Stimulated activated CD8-positive, alpha-beta memory T cell treated with anti-CD3 and anti-CD28 coated beads, Interleukin-4, amount 100 ng/mL, for 48 hours (primary cell): ENCODE measurements at regions not wholly inside any gene's neighbourhood (a gene's known extent, or its start where the extent isn't known, plus 50 kb on each side); places are given as distances from the start of the nearest gene placed in this dataset.
"Not testable (repeated sequence)": the region's sequence is repeated elsewhere in the genome, so short reads cannot be mapped to it uniquely, and the experiment has no call there.

ENCODE experiments used
- DNase-seq: peaks from one replicate; pipeline ENCODE4 v3.0.0-alpha.2; 2020

DNA sequence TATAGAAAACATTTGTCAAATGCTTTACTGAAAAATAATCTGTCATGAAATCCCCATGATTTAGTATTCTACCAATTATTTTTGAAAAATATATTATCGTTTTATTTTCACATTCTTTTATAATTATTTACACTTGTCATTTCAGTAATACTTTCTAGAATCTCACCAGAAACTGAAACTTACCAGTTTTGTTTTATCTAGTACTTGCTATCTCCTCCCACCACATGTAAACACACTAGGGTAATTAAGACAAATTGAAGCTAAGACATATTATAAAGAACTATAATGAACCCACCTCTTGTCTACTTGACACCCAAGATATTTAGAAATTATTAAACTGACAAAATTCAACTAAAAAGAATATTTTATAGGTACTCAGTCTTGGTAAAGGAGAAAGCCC is 51.5 kb upstream of the GRM3 start:
- DNase-seq = no peak

GRCh38 chr7:86574006-86574405 is 69.7 kb upstream of the GRM3 start:
- no peak for DNase-seq

- DNase-seq = no peak
These were observed 84.8 kb upstream of the GRM3 start for GRCh38 chr7:86558680-86559501.

GRCh38 chr7:86534641-86535040 is 109.1 kb upstream of the GRM3 start:
- no peak for DNase-seq

GRCh38 chr7:86504229-86504628 is 139.5 kb upstream of the GRM3 start:
- no peak for DNase-seq

GRCh38 chr7:86499986-86500385 is 143.7 kb upstream of the GRM3 start:
- DNase-seq = no peak

DNA sequence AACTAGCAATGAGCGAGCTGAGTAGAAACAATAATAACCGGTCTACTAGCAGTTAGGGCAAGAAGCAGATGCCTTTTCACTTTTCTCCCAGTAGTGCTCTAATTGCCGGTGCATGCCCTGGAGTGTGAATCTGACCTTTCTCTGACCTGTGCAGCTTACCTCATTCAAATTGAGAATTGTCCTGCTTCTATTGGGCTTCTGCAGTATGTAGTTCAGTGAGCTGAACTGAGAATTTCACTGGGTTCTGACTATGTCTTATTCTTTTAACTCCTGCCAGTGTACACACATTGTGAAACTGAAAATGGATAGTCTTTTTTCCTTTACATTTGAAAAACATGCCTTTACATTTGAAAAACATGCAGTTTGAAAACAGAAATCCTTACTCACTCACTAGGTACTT is 157.9 kb upstream of the GRM3 start:
- no peak for DNase-seq

DNA sequence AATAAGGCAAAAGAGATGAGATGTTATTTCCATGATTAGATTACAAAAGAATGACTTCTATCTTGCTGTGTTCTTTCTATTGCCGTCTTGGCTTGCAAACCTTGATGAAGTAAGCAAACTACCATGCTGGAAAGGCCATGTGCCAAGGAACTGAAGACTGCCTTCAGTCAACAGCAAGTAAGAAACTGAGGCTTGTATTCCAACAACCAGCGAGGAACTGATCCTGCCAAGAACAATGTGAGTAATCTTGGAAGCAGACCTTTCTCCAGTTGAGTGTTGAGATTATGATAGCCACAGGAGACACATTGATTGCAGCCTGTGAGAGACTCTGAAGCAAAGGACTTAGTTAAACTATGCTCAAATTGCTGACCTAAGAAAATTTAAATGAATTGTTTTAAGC is 164.6 kb upstream of the GRM3 start:
- DNase-seq = no peak

- no peak for DNase-seq
These were observed 166.3 kb upstream of the GRM3 start for GRCh38 chr7:86477343-86477935.

DNA sequence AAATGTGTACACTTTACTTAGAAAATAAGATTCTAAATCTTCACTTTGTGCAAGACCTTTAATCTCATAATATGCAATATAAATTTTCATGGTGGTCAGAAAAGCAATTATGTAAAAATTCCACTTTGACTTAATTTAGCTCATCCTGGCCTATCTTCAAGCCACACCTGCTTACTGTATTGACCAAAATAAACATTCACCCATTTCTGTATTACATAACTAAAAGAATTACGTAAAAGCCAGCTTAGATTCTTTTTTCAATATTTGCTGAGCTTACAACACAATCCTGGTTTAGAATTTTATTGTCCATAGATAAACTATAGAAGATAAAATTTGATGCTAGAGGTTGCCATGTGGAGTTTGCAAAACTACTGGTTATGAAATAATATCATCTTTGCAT is 172.9 kb upstream of the GRM3 start:
- DNase-seq = no peak

DNA sequence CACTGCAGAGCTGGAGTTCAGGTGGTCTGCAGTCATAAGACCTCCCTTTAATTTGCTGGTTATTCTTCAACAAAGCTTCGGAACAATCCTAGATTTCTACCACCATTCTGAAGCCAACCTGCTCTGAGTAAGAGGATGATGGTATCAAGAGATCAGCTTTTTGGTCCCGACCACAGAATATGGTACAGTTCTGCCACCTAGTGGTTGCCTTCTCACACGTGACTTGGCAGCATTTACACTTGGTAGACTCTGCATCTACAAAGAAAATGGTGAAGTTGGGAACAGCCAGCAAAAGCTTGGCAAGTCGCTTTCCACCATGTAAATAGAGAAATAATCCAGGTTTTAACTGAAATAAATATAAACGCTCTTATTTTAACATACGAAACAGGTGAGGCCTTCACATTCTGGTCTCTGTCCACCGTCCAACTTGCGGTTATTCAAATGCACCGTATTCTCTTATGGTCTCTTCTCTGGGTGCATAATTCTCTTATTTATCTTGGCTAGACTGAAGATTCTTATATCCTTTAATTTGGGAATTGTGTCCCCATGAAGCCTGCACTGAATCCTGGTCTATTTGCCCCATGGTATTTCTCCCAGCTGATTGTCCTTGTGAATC is 173.9 kb upstream of the GRM3 start:
- DNase-seq = peak; percentile 55

DNA sequence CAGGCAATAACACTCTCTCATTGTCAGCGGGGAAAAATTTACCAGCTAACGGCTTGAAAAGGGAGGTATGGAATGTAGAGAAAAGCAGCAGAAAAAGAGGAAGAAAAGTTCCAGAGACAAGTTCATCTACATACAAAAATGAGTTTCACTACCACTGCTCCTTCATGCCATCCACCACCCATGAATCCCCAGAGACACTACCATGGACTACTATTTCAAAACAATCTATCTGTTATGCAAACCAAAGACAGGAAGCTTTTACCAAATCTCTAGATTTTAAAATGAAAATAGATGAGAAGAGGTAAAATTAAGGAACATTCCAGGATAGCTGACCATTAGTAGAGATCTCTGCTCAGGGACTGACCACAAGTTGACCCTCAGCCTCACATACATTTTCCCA is 189.0 kb upstream of the GRM3 start:
- no peak for DNase-seq

GRCh38 chr7:86453454-86453853 is 190.3 kb upstream of the GRM3 start:
- DNase-seq = no peak

- DNase-seq = no peak
These were observed 194.9 kb upstream of the GRM3 start for GRCh38 chr7:86448856-86449255.

DNA sequence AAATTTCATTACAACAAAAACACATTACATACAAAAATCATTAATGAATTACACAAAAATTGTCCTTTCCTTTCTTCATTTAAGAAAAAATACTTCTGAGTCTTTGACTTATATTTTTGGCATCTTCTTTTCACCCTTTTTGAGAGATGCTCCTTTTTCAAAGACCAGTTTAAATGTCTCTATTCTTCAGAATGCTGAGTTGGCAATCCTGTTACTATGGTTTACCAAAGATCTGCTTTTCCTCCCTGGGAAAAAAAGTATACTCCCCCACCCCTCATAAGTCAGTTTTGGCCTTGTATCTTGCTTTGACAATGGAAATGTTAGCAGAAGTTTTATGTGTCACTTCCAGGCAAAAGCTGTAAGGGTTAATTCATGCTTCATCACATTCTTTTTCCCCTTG is 198.4 kb upstream of the GRM3 start:
- DNase-seq = no peak

DNA sequence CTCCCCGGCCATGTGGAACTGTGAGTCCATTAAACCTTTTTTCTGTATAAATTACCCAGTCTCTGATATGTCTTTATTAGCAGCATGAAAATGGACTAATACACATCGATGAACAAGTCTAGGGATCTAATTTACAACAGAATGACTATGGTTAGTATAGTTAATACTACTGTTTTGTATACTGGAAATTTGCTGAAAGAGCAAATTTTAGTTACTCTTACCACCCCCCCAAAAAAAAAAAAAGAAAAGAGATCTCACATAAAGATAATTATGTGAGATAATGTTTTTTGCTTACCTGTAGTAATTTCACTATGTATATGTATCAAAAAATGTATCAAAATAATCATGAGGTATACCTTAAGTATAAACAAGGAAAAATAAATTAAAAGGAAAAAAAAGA is 199.5 kb upstream of the GRM3 start:
- DNase-seq = no peak

DNA sequence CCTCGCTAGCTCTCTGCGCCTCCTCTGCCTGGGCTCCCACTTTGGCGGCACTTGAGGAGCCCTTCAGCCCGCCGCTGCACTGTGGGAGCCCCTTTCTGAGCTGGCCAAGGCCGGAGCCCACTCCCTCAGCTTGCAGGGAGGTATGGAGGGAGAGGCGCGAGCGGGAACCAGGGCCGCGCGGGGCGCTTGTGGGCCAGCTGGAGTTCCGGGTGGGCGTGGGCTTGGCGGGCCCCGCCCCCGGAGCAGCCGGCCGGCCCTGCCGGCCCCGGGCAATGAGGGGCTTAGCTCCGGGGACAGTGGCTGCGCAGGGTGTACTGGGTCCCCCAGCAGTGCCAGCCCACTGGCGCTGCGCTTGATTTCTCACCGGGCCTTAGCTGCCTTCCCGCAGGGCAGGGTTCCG is 203.3 kb upstream of the GRM3 start:
- DNase-seq = not testable (repeated sequence)

GRCh38 chr7:86437951-86438450 is 205.7 kb upstream of the GRM3 start:
- DNase-seq = no peak

DNA sequence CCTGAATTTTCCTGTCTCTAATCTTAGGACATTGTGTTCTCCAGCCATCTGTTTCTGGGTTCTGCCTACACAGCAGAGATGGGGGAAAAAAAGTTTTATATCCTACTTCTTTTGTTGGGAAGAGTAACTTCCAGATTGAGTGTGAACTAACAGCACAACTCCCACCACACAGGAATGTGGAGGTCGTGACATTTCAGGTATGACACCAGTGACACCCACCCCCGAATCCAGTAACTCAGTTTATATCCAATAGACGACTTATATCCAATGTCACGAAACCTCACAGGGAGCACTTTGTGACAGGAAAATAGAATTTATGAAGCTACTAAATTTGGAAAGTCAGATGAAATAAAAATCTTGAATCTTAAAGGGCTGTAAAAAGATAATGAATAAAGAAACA is 211.9 kb upstream of the GRM3 start:
- DNase-seq = no peak

- no peak for DNase-seq
These were observed 231.9 kb upstream of the GRM3 start for GRCh38 chr7:86411814-86412213.

- no peak for DNase-seq
These were observed 236.4 kb upstream of the GRM3 start for GRCh38 chr7:86407291-86407690.

GRCh38 chr7:86391813-86392212 is 251.9 kb upstream of the GRM3 start:
- no peak for DNase-seq

GRCh38 chr7:86375602-86376001 is 268.1 kb upstream of the GRM3 start:
- DNase-seq = not testable (repeated sequence)

- DNase-seq = no peak
These were observed 271.4 kb upstream of the GRM3 start for GRCh38 chr7:86372262-86372661.
